Dendritic cell treated with granulocyte-macrophage colony-stimulating factor and Interleukin-4, amounts not matched to agents 40 ng/mL and 50 ng/mL, for 4 days (primary cell): ENCODE measurements at regions not wholly inside any gene's neighbourhood (a gene's known extent, or its start where the extent isn't known, plus 50 kb on each side); places are given as distances from the start of the nearest gene placed in this dataset.
"Not testable (repeated sequence)": the region's sequence is repeated elsewhere in the genome, so short reads cannot be mapped to it uniquely, and the experiment has no call there.

Source experiments
- H3K27ac Mint-ChIP-seq: one replicate; pipeline ENCODE4 v1.8.0; 2022; ENCODE audit warnings: mild to moderate bottlenecking, mixed read lengths
- H3K27me3 Mint-ChIP-seq: one replicate; pipeline ENCODE4 v1.8.0; 2022; ENCODE audit warnings: mild to moderate bottlenecking, mixed read lengths
- H3K36me3 Mint-ChIP-seq: one replicate; pipeline ENCODE4 v1.8.0; 2022; ENCODE audit warnings: low read depth, mixed read lengths
- H3K4me1 Mint-ChIP-seq: one replicate; pipeline ENCODE4 v1.8.0; 2022; ENCODE audit warnings: low read depth, mixed read lengths
- H3K4me3 Mint-ChIP-seq: one replicate; pipeline ENCODE4 v1.8.0; 2022; ENCODE audit warnings: mild to moderate bottlenecking, moderate library complexity, mixed read lengths
- H3K9me3 Mint-ChIP-seq: one replicate; pipeline ENCODE4 v1.8.0; 2022; ENCODE audit warnings: mixed read lengths
- intact Hi-C: fragments of 100-400 bp; cut with micrococcal nuclease; formaldehyde crosslinking; loops from one replicate; pipeline ENCODE4 v1.15.0; 2022

GRCh38 chr14:38723277-38723676 lies 379.8 kb downstream of the SEC23A start:
- Mint-ChIP-seq H3K4me1 (no peaks in the 10 kb centered on the region), H3K27ac (no peak overlapping the region), H3K4me3 (no peak overlapping the region), H3K36me3 (no peaks in the 10 kb centered on the region), H3K27me3 (no peaks in the 10 kb centered on the region), H3K9me3 (no peaks in the 10 kb centered on the region)
- intact Hi-C loops, result no loop called here

- H3K27me3 Mint-ChIP-seq, result no peaks in the 10 kb centered on the region
- no peaks in the 10 kb centered on the region for H3K9me3 Mint-ChIP-seq
- intact Hi-C loops, result loop anchor here (1.0 kb wide), 2 partner anchors 145 to 293 kb away; no protein-coding TSS in a partner anchor
- no peak overlapping the region for H3K4me3 Mint-ChIP-seq
- no peaks in the 10 kb centered on the region for H3K4me1 Mint-ChIP-seq
- no peak overlapping the region for H3K27ac Mint-ChIP-seq
- H3K36me3 Mint-ChIP-seq, result no peaks in the 10 kb centered on the region
Observed at GRCh38 chr14:38721822-38722431, 381.1 kb downstream of the SEC23A start.

GRCh38 chr14:38718519-38718918 lies 384.5 kb downstream of the SEC23A start:
- no peaks in the 10 kb centered on the region for H3K4me1 Mint-ChIP-seq
- no peak overlapping the region for H3K4me3 Mint-ChIP-seq
- no peaks in the 10 kb centered on the region for H3K9me3 Mint-ChIP-seq
- no peaks in the 10 kb centered on the region for H3K27me3 Mint-ChIP-seq
- H3K36me3 Mint-ChIP-seq, result no peaks in the 10 kb centered on the region
- intact Hi-C loops, result no loop called here
- no peak overlapping the region for H3K27ac Mint-ChIP-seq

- H3K4me3 Mint-ChIP-seq, result no peak overlapping the region
- no peaks in the 10 kb centered on the region for H3K27me3 Mint-ChIP-seq
- no peaks in the 10 kb centered on the region for H3K9me3 Mint-ChIP-seq
- no peaks in the 10 kb centered on the region for H3K4me1 Mint-ChIP-seq
- H3K36me3 Mint-ChIP-seq, result no peaks in the 10 kb centered on the region
- no peak overlapping the region for H3K27ac Mint-ChIP-seq
- intact Hi-C loops, result no loop called here
Observed at GRCh38 chr14:38716926-38717325, 386.1 kb downstream of the SEC23A start.

GRCh38 chr14:38710881-38711280 lies 392.2 kb downstream of the SEC23A start:
- intact Hi-C loops, result no loop called here
- peaks cover 6% of the 10 kb centered on the region for H3K4me1 Mint-ChIP-seq
- H3K9me3 Mint-ChIP-seq, result no peaks in the 10 kb centered on the region
- H3K27me3 Mint-ChIP-seq, result no peaks in the 10 kb centered on the region
- H3K4me3 Mint-ChIP-seq, result no peak overlapping the region
- H3K36me3 Mint-ChIP-seq, result no peaks in the 10 kb centered on the region
- no peak overlapping the region for H3K27ac Mint-ChIP-seq

GRCh38 chr14:38710196-38710595 lies 392.8 kb downstream of the SEC23A start:
- intact Hi-C loops, result no loop called here
- H3K27ac Mint-ChIP-seq, result no peak overlapping the region
- peaks cover 6% of the 10 kb centered on the region for H3K4me1 Mint-ChIP-seq
- no peak overlapping the region for H3K4me3 Mint-ChIP-seq
- H3K27me3 Mint-ChIP-seq, result no peaks in the 10 kb centered on the region
- H3K9me3 Mint-ChIP-seq, result no peaks in the 10 kb centered on the region
- no peaks in the 10 kb centered on the region for H3K36me3 Mint-ChIP-seq

- Mint-ChIP-seq H3K36me3 (no peaks in the 10 kb centered on the region), H3K27me3 (no peaks in the 10 kb centered on the region), H3K27ac (no peak overlapping the region), H3K4me1 (no peaks in the 10 kb centered on the region), H3K4me3 (no peak overlapping the region), H3K9me3 (peaks cover 2% of the 10 kb centered on the region)
- intact Hi-C loops, result no loop called here
Observed at GRCh38 chr14:38705220-38705619, 397.8 kb downstream of the SEC23A start.

GRCh38 chr14:38704220-38704619 lies 398.8 kb downstream of the SEC23A start:
- H3K36me3 Mint-ChIP-seq, result no peaks in the 10 kb centered on the region
- H3K4me1 Mint-ChIP-seq, result no peaks in the 10 kb centered on the region
- no peak overlapping the region for H3K27ac Mint-ChIP-seq
- no peaks in the 10 kb centered on the region for H3K27me3 Mint-ChIP-seq
- peaks cover 12% of the 10 kb centered on the region for H3K9me3 Mint-ChIP-seq
- intact Hi-C loops, result no loop called here
- no peak overlapping the region for H3K4me3 Mint-ChIP-seq

GRCh38 chr14:38696925-38697324 lies 406.1 kb downstream of the SEC23A start:
- H3K27ac Mint-ChIP-seq, result no peak overlapping the region
- H3K27me3 Mint-ChIP-seq, result no peaks in the 10 kb centered on the region
- intact Hi-C loops, result no loop called here
- H3K4me1 Mint-ChIP-seq, result no peaks in the 10 kb centered on the region
- no peak overlapping the region for H3K4me3 Mint-ChIP-seq
- H3K36me3 Mint-ChIP-seq, result no peaks in the 10 kb centered on the region
- H3K9me3 Mint-ChIP-seq, result peaks cover 37% of the 10 kb centered on the region

GRCh38 chr14:38693423-38693822 lies 409.6 kb downstream of the SEC23A start:
- no peaks in the 10 kb centered on the region for H3K27me3 Mint-ChIP-seq
- no peak overlapping the region for H3K4me3 Mint-ChIP-seq
- intact Hi-C loops, result no loop called here
- H3K9me3 Mint-ChIP-seq, result peaks cover 17% of the 10 kb centered on the region
- no peak overlapping the region for H3K27ac Mint-ChIP-seq
- H3K36me3 Mint-ChIP-seq, result no peaks in the 10 kb centered on the region
- H3K4me1 Mint-ChIP-seq, result no peaks in the 10 kb centered on the region

- no peak overlapping the region for H3K27ac Mint-ChIP-seq
- H3K4me3 Mint-ChIP-seq, result no peak overlapping the region
- no peaks in the 10 kb centered on the region for H3K27me3 Mint-ChIP-seq
- peaks cover 24% of the 10 kb centered on the region for H3K9me3 Mint-ChIP-seq
- no peaks in the 10 kb centered on the region for H3K4me1 Mint-ChIP-seq
- no peaks in the 10 kb centered on the region for H3K36me3 Mint-ChIP-seq
- intact Hi-C loops, result no loop called here
Observed at GRCh38 chr14:38669027-38669426, 413.1 kb upstream of the CLEC14A start.

- no peaks in the 10 kb centered on the region for H3K4me1 Mint-ChIP-seq
- intact Hi-C loops, result no loop called here
- H3K27ac Mint-ChIP-seq, result no peak overlapping the region
- no peaks in the 10 kb centered on the region for H3K27me3 Mint-ChIP-seq
- H3K36me3 Mint-ChIP-seq, result no peaks in the 10 kb centered on the region
- no peak overlapping the region for H3K4me3 Mint-ChIP-seq
- no peaks in the 10 kb centered on the region for H3K9me3 Mint-ChIP-seq
Observed at GRCh38 chr14:38663382-38663781, 407.5 kb upstream of the CLEC14A start.

- intact Hi-C loops, result no loop called here
- H3K36me3 Mint-ChIP-seq, result no peaks in the 10 kb centered on the region
- H3K27ac Mint-ChIP-seq, result no peak overlapping the region
- H3K4me1 Mint-ChIP-seq, result no peaks in the 10 kb centered on the region
- H3K4me3 Mint-ChIP-seq, result no peak overlapping the region
- H3K27me3 Mint-ChIP-seq, result no peaks in the 10 kb centered on the region
- no peaks in the 10 kb centered on the region for H3K9me3 Mint-ChIP-seq
Observed at GRCh38 chr14:38662781-38663180, 406.9 kb upstream of the CLEC14A start.

GRCh38 chr14:38646391-38646790 lies 390.5 kb upstream of the CLEC14A start:
- intact Hi-C loops, result no loop called here
- no peaks in the 10 kb centered on the region for H3K27me3 Mint-ChIP-seq
- H3K36me3 Mint-ChIP-seq, result no peaks in the 10 kb centered on the region
- no peak overlapping the region for H3K4me3 Mint-ChIP-seq
- no peaks in the 10 kb centered on the region for H3K4me1 Mint-ChIP-seq
- H3K9me3 Mint-ChIP-seq, result no peaks in the 10 kb centered on the region
- no peak overlapping the region for H3K27ac Mint-ChIP-seq

- not testable (repeated sequence) for H3K4me1 Mint-ChIP-seq
Observed at GRCh38 chr14:38634913-38635312, 379.0 kb upstream of the CLEC14A start.

More at GRCh38 chr14:38634913-38635312, 379.0 kb upstream of the CLEC14A start:
- H3K9me3 Mint-ChIP-seq, result peaks cover 57% of the 10 kb centered on the region
- H3K4me3 Mint-ChIP-seq, H3K27ac Mint-ChIP-seq, H3K27me3 Mint-ChIP-seq, H3K36me3 Mint-ChIP-seq, intact Hi-C loops: not testable (repeated sequence)
